Small intestine (tissue), 7 donors: ENCODE measurements at regions not wholly inside any gene's neighbourhood (a gene's known extent, or its start where the extent isn't known, plus 50 kb on each side); places are given as distances from the start of the nearest gene placed in this dataset.
A peak's percentile ranks its signal among the peaks of the same experiment; 100 is the strongest.
"Not testable (repeated sequence)": the region's sequence is repeated elsewhere in the genome, so short reads cannot be mapped to it uniquely, and the experiment has no call there.

Experiments used
- DNase-seq, 2 donors: peaks; one replicate each; pipeline versions ENCODE4 v3.0.0 to v3.0.0-alpha.2; 2013
- FAIRE-seq: peaks from 2 replicates; lab custom pipeline; 2012; peaks lifted over from hg19 to GRCh38; lab: Jason Lieb, UNC
- H3K27ac ChIP-seq, 3 donors: one replicate each; pipeline ENCODE4 v1.5.1; 2013; ENCODE audit warnings: low read length in 2 of 3, mild to moderate bottlenecking in 2 of 3, control low read depth in 1 of 3, inconsistent platforms in 1 of 3, low read depth in 1 of 3, moderate library complexity in 1 of 3
- H3K27me3 ChIP-seq, 3 donors: one replicate each; pipeline ENCODE4 v1.6.1; 2013; ENCODE audit warnings: low read length in 3 of 3, inconsistent platforms in 1 of 3; ENCODE audit not compliant: control insufficient read depth in 3 of 3, insufficient read depth in 3 of 3
- H3K36me3 ChIP-seq, 3 donors: one replicate each; pipeline ENCODE4 v1.6.1; 2013; ENCODE audit warnings: low read length in 3 of 3, inconsistent platforms in 1 of 3, low read depth in 1 of 3, mild to moderate bottlenecking in 1 of 3, moderate library complexity in 1 of 3; ENCODE audit not compliant: control insufficient read depth in 3 of 3, insufficient read depth in 2 of 3
- H3K4me1 ChIP-seq, 3 donors: one replicate each; pipeline ENCODE4 v1.6.1; 2013; ENCODE audit warnings: low read length in 2 of 3, inconsistent platforms in 1 of 3, low read depth in 1 of 3, mild to moderate bottlenecking in 1 of 3, moderate library complexity in 1 of 3; ENCODE audit not compliant: control insufficient read depth in 3 of 3, insufficient read depth in 2 of 3
- H3K4me3 ChIP-seq, 3 donors: one replicate each; pipeline ENCODE4 v1.5.1; 2013; ENCODE audit warnings: low read length in 3 of 3, control low read depth in 1 of 3, inconsistent platforms in 1 of 3, low read depth in 1 of 3, mild to moderate bottlenecking in 1 of 3, moderate library complexity in 1 of 3
- H3K9me3 ChIP-seq, 2 donors: one replicate each; pipeline ENCODE4 v1.6.1; 2013; ENCODE audit warnings: low read depth in 1 of 2, low read length in 1 of 2; ENCODE audit not compliant: control insufficient read depth in 2 of 2, insufficient read depth in 1 of 2
- whole genome bisulfite sequencing, 3 donors: extraction: QIAGEN DNeasy Blood & Tissue Kit; methylation state at CpG; one replicate each; pipeline ENCODE4 v1.1.7; 2013; 5-methylcytosine and 5-hydroxymethylcytosine counted together
- donor health status: healthy with polysubstance abuse.
- donor health status: control.
- donor health status: control.
- donor health status: Bipolar disorder and iron deficiency.
- donor health status: healthy.

- 18 to 42% (median 33%) methylated on average over 2 of the region's 2 CpGs for WGBS, 3 donors
- Histone ChIP-seq H3K4me3 (no peak overlapping the region), H3K27ac (no peak overlapping the region), H3K36me3 (no peaks in the 10 kb centered on the region), H3K4me1 (no peaks in the 10 kb centered on the region), H3K27me3 (no peaks in the 10 kb centered on the region), H3K9me3 (no peaks in the 10 kb centered on the region)
- DNase-seq (peak in 1 of 2 donors; percentile 2), FAIRE-seq (no peak)
Measured at GRCh38 chr9:31394015-31394473, 990.4 kb upstream of the ACO1 start.

- Histone ChIP-seq H3K27ac (no peak overlapping the region), H3K36me3 (no peaks in the 10 kb centered on the region), H3K9me3 (no peaks in the 10 kb centered on the region), H3K4me3 (no peak overlapping the region), H3K4me1 (no peaks in the 10 kb centered on the region), H3K27me3 (no peaks in the 10 kb centered on the region)
- DNase-seq: no peak
- no peak for FAIRE-seq
Measured at GRCh38 chr9:31412081-31412480, 972.4 kb upstream of the ACO1 start.

GRCh38 chr9:31415164-31415563 is 969.3 kb upstream of the ACO1 start:
- Histone ChIP-seq H3K9me3 (no peaks in the 10 kb centered on the region), H3K36me3 (no peaks in the 10 kb centered on the region), H3K4me3 (no peak overlapping the region), H3K27ac (no peak overlapping the region), H3K4me1 (no peaks in the 10 kb centered on the region), H3K27me3 (no peaks in the 10 kb centered on the region)
- FAIRE-seq (no peak), DNase-seq (no peak)

GRCh38 chr9:31418419-31418818 is 966.0 kb upstream of the ACO1 start:
- 83 to 91% (median 84%) methylated on average over 4 of the region's 4 CpGs for WGBS, 3 donors
- H3K36me3 ChIP-seq: no peaks in the 10 kb centered on the region
- no peaks in the 10 kb centered on the region for H3K27me3 ChIP-seq
- DNase-seq (no peak), FAIRE-seq (no peak)
- H3K9me3 ChIP-seq: no peaks in the 10 kb centered on the region
- H3K4me1 ChIP-seq: no peaks in the 10 kb centered on the region
- H3K27ac ChIP-seq: no peak overlapping the region
- no peak overlapping the region for H3K4me3 ChIP-seq

- H3K27ac ChIP-seq, H3K36me3 ChIP-seq, DNase-seq, H3K27me3 ChIP-seq, FAIRE-seq, H3K9me3 ChIP-seq, H3K4me1 ChIP-seq, H3K4me3 ChIP-seq: not testable (repeated sequence)
- 73 to 80% (median 76%) methylated on average over 7 of the region's 7 CpGs for WGBS, 3 donors
Measured at GRCh38 chr9:31443630-31444457, 940.6 kb upstream of the ACO1 start.

GRCh38 chr9:31445357-31445756 is 939.1 kb upstream of the ACO1 start:
- DNase-seq (no peak), FAIRE-seq (no peak)

GRCh38 chr9:31445960-31446359 is 938.5 kb upstream of the ACO1 start:
- Histone ChIP-seq H3K4me1 (no peaks in the 10 kb centered on the region), H3K27me3 (no peaks in the 10 kb centered on the region), H3K36me3 (no peaks in the 10 kb centered on the region), H3K4me3 (no peak overlapping the region), H3K9me3 (no peaks in the 10 kb centered on the region), H3K27ac (no peak overlapping the region)
- DNase-seq (no peak), FAIRE-seq (no peak)
- WGBS, 3 donors: 88 to 96% (median 95%) methylated on average over 4 of the region's 4 CpGs

More at GRCh38 chr9:31445357-31445756, 939.1 kb upstream of the ACO1 start:
- Histone ChIP-seq H3K4me3 (no peak overlapping the region), H3K27ac (no peak overlapping the region), H3K27me3 (no peaks in the 10 kb centered on the region), H3K9me3 (no peaks in the 10 kb centered on the region), H3K36me3 (no peaks in the 10 kb centered on the region), H3K4me1 (no peaks in the 10 kb centered on the region)
- 84 to 100% (median 92%) methylated on average over 1 of the region's 1 CpG for WGBS, 3 donors

GRCh38 chr9:31467075-31467474 is 917.4 kb upstream of the ACO1 start:
- FAIRE-seq (no peak), DNase-seq (no peak)
- H3K36me3 ChIP-seq: no peaks in the 10 kb centered on the region
- H3K4me3 ChIP-seq: no peak overlapping the region
- no peaks in the 10 kb centered on the region for H3K4me1 ChIP-seq
- no peaks in the 10 kb centered on the region for H3K9me3 ChIP-seq
- H3K27me3 ChIP-seq: no peaks in the 10 kb centered on the region
- WGBS, 3 donors: 76 to 87% (median 77%) methylated on average over 4 of the region's 4 CpGs
- H3K27ac ChIP-seq: no peak overlapping the region

- no peak overlapping the region for H3K4me3 ChIP-seq
- H3K36me3 ChIP-seq: no peaks in the 10 kb centered on the region
- 61 to 77% (median 62%) methylated on average over 5 of the region's 5 CpGs for WGBS, 3 donors
- H3K27ac ChIP-seq: no peak overlapping the region
- H3K9me3 ChIP-seq: no peaks in the 10 kb centered on the region
- DNase-seq: no peak
- FAIRE-seq: no peak
- no peaks in the 10 kb centered on the region for H3K27me3 ChIP-seq
- no peaks in the 10 kb centered on the region for H3K4me1 ChIP-seq
Measured at GRCh38 chr9:31470051-31470450, 914.4 kb upstream of the ACO1 start.
